GM21717 (cell line): ENCODE measurements at regions not wholly inside any gene's neighbourhood (a gene's known extent, or its start where the extent isn't known, plus 50 kb on each side); places are given as distances from the start of the nearest gene placed in this dataset.
"Not testable (repeated sequence)": the region's sequence is repeated elsewhere in the genome, so short reads cannot be mapped to it uniquely, and the experiment has no call there.

Source experiments
- ATAC-seq: cut with Tn5 transposase; IDR thresholded peaks from one replicate; pipeline ENCODE4 v1.9.1; 2021; ENCODE audit warnings: mild to moderate bottlenecking, moderate library complexity; ENCODE audit not compliant: unreplicated experiment

DNA sequence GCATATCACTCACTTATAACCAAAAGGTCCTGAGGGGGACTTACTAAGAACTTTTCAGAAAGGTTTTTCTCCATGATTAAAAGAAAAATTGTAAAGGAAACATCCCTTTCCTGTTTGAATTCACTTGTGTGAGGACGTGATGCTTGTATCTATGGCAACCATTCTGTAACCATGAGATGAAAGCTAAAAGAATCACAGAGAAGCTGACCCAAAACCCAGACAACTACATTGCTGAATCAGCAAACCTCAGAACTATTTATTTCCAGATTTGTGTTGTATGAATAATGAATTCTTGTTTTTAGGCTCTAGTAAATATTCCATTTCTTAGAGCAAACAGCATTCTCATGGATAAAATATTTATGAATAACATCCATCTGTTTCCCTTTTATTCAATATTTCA, 91.2 kb downstream of the RCHY1 start:
- no peak for ATAC-seq

- ATAC-seq = no peak
Observed at GRCh38 chr4:75412746-75413145, 101.5 kb downstream of the RCHY1 start.

DNA sequence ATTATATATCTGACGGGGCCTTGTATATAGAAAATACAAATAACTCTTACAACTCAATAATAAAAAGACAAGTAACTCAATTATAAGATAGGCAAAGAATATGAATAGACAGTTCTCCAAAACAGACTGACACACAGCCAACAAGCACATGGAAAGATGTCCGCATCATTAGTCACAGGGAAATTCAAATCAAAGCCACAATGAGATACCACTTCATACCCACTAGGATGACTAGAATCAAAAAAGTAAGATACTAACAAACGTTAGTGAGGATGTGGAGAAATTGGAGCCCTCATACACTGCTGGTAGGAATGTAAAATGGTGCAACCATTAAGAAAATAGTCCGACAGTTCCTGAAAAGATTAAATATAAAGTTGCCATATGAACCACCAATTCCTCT, 115.7 kb downstream of the RCHY1 start:
- no peak for ATAC-seq

- ATAC-seq = no peak
Observed at GRCh38 chr4:75391489-75392166, 122.6 kb downstream of the RCHY1 start.

GRCh38 chr4:75386426-75386825, 127.8 kb downstream of the RCHY1 start:
- ATAC-seq = not testable (repeated sequence)

GRCh38 chr4:75385106-75385505, 129.1 kb downstream of the RCHY1 start:
- no peak for ATAC-seq

DNA sequence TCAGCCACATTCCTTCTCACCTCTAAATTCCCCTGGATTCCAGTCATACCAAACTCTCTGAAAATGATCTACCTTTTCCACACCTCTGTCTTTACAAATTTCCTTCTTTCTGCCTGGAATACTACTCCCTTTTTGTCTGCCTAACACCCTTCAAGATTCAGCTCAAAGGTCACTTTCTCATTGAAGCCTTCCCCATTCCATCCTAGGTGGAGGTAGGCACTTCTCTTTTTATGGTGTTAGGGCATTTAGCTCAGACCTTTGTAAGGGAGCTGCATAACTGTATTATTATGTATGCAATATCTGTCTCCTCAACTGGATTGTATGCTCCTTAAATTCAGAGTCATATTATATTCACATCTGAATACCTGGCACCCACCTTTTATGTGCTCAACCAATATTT, 137.7 kb downstream of the RCHY1 start:
- ATAC-seq = no peak

DNA sequence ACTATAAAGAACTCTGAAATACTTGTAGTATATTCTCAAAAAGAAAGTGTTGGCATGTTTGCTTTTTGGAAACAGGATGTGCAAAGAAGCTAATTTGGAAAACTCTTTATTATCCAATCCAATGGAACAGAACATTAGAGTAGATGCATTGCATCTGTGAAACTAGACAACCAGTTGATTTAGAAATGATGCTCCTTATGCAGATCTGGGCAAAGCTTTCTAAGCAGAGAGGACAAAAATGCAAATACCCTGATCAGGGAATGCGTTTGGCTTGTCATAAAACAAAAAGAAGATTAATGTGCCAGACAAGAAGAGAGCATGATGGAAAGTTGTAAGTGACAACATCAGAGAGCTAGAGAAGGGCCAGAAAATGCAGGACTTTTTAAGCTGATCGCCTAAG, 142.3 kb downstream of the RCHY1 start:
- ATAC-seq = no peak

- no peak for ATAC-seq
Observed at GRCh38 chr4:75370576-75370975, 143.6 kb downstream of the RCHY1 start.

GRCh38 chr4:75345423-75345822, 168.8 kb downstream of the RCHY1 start:
- ATAC-seq = no peak

GRCh38 chr4:75344915-75345314, 169.3 kb downstream of the RCHY1 start:
- no peak for ATAC-seq

DNA sequence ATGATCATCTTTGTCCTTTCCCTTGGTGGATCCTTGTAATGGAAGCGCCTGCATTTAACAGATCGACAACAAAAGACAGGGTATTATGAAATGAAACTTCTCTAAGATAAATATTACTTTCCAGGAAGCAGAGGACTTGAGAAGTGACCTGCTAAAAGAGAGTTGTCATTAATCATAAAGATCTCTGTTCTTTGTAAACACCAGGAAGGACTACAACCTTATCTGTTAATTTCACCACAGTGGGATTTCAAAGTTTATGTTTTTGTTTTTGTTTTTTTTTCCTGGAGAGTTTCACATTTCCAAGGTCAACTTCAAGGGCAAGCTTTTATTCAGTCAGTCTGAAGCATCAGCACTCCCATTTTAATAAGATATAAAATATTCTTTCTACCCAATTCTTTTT, 170.9 kb downstream of the RCHY1 start:
- no peak for ATAC-seq

- ATAC-seq = no peak
Observed at GRCh38 chr4:75340561-75340960, 173.6 kb downstream of the RCHY1 start.

GRCh38 chr4:75338352-75338880, 175.8 kb downstream of the RCHY1 start:
- no peak for ATAC-seq

GRCh38 chr4:75327804-75328512, 186.2 kb downstream of the RCHY1 start:
- ATAC-seq = no peak

DNA sequence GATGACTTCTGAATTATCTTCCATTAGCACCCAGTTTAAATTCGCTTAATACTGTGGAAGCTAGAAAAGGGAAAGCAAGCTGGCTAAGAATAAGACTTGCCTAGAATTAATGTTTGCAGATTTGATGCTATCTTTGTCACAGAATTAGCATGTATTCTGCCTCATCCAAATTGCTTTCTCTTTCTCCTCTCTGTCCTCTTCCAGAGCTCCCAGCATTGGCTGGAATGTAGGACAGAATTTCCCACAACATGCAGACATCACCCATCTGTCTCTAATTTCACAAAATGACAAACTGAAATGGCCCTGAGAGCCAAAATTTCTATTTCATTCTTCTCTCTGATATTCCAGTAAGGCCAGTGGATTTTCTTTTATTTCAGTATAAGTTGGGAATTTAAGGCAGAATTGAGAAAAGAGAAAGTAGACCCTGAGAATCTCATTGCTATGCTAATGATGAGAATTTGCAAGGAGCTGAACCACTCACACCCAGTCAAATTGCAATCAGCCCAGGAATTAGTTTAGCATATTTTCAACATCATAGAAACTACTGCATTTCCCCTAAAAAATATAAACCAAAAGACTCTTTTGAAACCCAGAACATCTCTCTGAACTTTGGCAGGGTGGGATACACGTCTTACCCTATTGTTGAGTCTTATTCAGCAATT, 188.8 kb downstream of the RCHY1 start:
- ATAC-seq = no peak

- no peak for ATAC-seq
Observed at GRCh38 chr4:75321484-75321883, 192.7 kb downstream of the RCHY1 start.

- not testable (repeated sequence) for ATAC-seq
Observed at GRCh38 chr4:75317641-75318040, 196.6 kb downstream of the RCHY1 start.

GRCh38 chr4:75308049-75308448, 206.2 kb downstream of the RCHY1 start:
- no peak for ATAC-seq

DNA sequence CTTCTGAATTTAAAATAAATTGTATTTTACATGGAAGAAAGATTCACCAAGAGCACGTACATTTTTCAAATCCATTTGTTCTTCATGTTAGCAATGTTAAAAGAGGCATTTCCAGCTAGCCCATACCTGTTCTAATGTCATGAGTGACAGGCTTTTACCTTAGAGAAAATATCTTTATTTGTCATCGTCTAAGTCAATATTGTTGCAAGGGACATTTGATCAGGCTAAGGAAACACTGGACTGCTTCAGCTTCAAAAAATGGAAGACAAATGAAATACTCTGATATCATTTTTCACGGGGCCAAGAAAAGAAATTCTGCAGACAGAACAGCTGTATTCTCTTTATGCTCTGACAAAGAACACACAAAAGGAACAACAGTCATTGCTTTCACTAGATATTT, 207.7 kb downstream of the RCHY1 start:
- ATAC-seq = no peak

- no peak for ATAC-seq
Observed at GRCh38 chr4:75302648-75303047, 211.6 kb downstream of the RCHY1 start.
